IMR-90 (cell line): ENCODE measurements at regions not wholly inside any gene's neighbourhood (a gene's known extent, or its start where the extent isn't known, plus 50 kb on each side); places are given as distances from the start of the nearest gene placed in this dataset.

Experiments
- BHLHE40 ChIP-seq: fragments of 150-350 bp; IDR thresholded peaks from 2 replicates; pipeline ENCODE4 v1.6.1; 2016; ENCODE audit warnings: mild to moderate bottlenecking, low read depth, low read length
- CEBPB ChIP-seq: IDR thresholded peaks from 2 replicates; pipeline ENCODE4 v1.6.1; 2012; ENCODE audit warnings: low read depth, low read length, improper control_type of control experiment
- CHD1 ChIP-seq: IDR thresholded peaks from 2 replicates; pipeline ENCODE4 v1.6.1; 2012; ENCODE audit warnings: low read depth, low read length, improper control_type of control experiment
- CTCF ChIP-seq: conservative IDR thresholded peaks from 2 replicates; pipeline ENCODE4 v1.5.1; 2012; ENCODE audit warnings: mild to moderate bottlenecking, low read depth, low read length, improper control_type of control experiment
- ELK1 ChIP-seq: fragments of 150-350 bp; IDR thresholded peaks from 2 replicates; pipeline ENCODE4 v1.6.1; 2016; ENCODE audit warnings: low read depth, mild to moderate bottlenecking, low read length, moderate library complexity, borderline replicate concordance
- FOS ChIP-seq: fragments of 150-350 bp; IDR thresholded peaks from 2 replicates; pipeline ENCODE4 v1.6.1; 2016; ENCODE audit warnings: low read depth, low read length
- MAFK ChIP-seq: IDR thresholded peaks from 2 replicates; pipeline ENCODE4 v1.6.1; 2012; ENCODE audit warnings: low read depth, low read length, improper control_type of control experiment
- MXI1 ChIP-seq: IDR thresholded peaks from 2 replicates; pipeline ENCODE4 v1.6.1; 2012; ENCODE audit warnings: low read depth, mild to moderate bottlenecking, low read length, moderate library complexity, borderline replicate concordance
- POLR2A ChIP-seq: IDR thresholded peaks from 2 replicates; pipeline ENCODE4 v1.6.1; 2012; ENCODE audit warnings: mild to moderate bottlenecking, low read depth, low read length
- RCOR1 ChIP-seq: IDR thresholded peaks from 2 replicates; pipeline ENCODE4 v1.6.1; 2012; ENCODE audit warnings: mild to moderate bottlenecking, low read length, improper control_type of control experiment; ENCODE audit not compliant: insufficient replicate concordance
- RFX5 ChIP-seq: IDR thresholded peaks from 2 replicates; pipeline ENCODE4 v1.8.0; 2012; ENCODE audit warnings: low read depth, mild to moderate bottlenecking, low read length, moderate library complexity
- SMC3 ChIP-seq: fragments of 150-350 bp; IDR thresholded peaks from 2 replicates; pipeline ENCODE4 v1.6.1; 2016; ENCODE audit warnings: low read depth, mild to moderate bottlenecking, antibody characterized with exemption, low read length, moderate library complexity
- USF2 ChIP-seq: fragments of 150-350 bp; IDR thresholded peaks from 2 replicates; pipeline ENCODE4 v1.6.1; 2017; ENCODE audit warnings: mild to moderate bottlenecking, antibody characterized with exemption, low read length, low read depth

- no peak for TF ChIP-seq RCOR1
- no peak for TF ChIP-seq CTCF
- no peak for TF ChIP-seq USF2
- TF ChIP-seq MAFK: no peak
- TF ChIP-seq POLR2A: no peak
- TF ChIP-seq ELK1: no peak
- TF ChIP-seq RFX5: no peak
- TF ChIP-seq FOS: no peak
- TF ChIP-seq SMC3: no peak
- TF ChIP-seq CEBPB: no peak
- no peak for TF ChIP-seq CHD1
- TF ChIP-seq BHLHE40: no peak
- no peak for TF ChIP-seq MXI1
These were observed 209.5 kb upstream of the STXBP6 start for GRCh38 chr14:25259470-25259869.
